IgD-negative memory B cell (primary cell): ENCODE measurements at regions not wholly inside any gene's neighbourhood (a gene's known extent, or its start where the extent isn't known, plus 50 kb on each side); places are given as distances from the start of the nearest gene placed in this dataset.

Experiments used
- H3K27ac Mint-ChIP-seq, 3 donors: one replicate each; pipeline ENCODE4 v1.8.0; 2020 to 2022; ENCODE audit warnings: mild to moderate bottlenecking in 3 of 3, mixed read lengths in 3 of 3, moderate library complexity in 1 of 3
- H3K27me3 Mint-ChIP-seq: one replicate; pipeline ENCODE4 v1.8.0; 2021; ENCODE audit warnings: mixed read lengths
- H3K36me3 Mint-ChIP-seq: one replicate; pipeline ENCODE4 v1.8.0; 2020; ENCODE audit warnings: mild to moderate bottlenecking, mixed read lengths
- H3K4me1 Mint-ChIP-seq, 3 donors: one replicate each; pipeline ENCODE4 v1.8.0; 2020 to 2022; ENCODE audit warnings: mixed read lengths in 3 of 3, mild to moderate bottlenecking in 1 of 3
- H3K4me3 Mint-ChIP-seq, 4 donors: one replicate each; pipeline ENCODE4 v1.8.0; 2020 to 2022; ENCODE audit warnings: mild to moderate bottlenecking in 4 of 4, mixed read lengths in 4 of 4, moderate library complexity in 3 of 4
- H3K9me3 Mint-ChIP-seq, 3 donors: one replicate each; pipeline ENCODE4 v1.8.0; 2020 to 2021; ENCODE audit warnings: mixed read lengths in 3 of 3, mild to moderate bottlenecking in 1 of 3

DNA sequence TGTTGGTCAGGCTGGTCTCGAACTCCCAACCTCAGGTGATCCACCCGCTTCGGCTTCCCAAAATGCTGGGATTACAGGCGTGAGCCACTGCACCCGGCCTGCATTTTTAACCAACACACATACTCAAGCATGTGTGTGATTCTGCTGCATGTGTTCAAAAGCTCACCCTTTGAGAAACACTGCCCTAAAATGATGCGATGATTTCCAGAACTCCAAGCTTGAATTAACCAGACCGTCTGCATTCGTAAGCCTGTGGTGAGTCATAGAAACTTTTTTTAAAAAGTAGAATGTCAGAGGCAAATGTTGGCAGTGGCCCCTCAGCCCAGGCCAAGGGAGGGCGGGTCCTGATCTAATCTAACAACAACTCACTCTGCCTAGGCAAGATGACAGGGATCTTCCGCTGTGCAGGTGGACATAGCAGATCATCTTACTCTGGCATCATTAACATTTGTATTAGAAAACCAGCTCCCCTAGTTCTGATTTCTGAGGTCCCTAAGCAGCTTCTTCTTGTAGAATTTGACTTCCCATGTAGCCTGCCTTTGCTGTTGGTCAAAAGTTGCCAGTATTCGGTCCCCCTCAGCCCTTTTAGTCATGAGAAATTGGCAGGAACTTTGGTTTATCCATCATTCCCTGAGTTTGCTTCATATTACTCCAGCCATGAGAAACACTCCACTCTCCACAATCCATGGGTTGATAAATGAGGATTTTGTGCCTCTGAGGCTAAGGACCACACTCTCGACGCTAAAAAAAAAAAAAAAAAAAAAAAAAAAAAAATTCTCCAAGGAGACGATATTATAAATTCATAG lies 190.4 kb downstream of the SKIDA1 start:
- Mint-ChIP-seq H3K27me3 (peaks cover 3% of the 10 kb centered on the region), H3K36me3 (no peaks in the 10 kb centered on the region), H3K9me3 (peaks cover 2 to 8% (median 3%) of the 10 kb centered on the region in 3 donors), H3K27ac (no peak overlapping the region), H3K4me3 (no peak overlapping the region), H3K4me1 (no peaks in the 10 kb centered on the region)

DNA sequence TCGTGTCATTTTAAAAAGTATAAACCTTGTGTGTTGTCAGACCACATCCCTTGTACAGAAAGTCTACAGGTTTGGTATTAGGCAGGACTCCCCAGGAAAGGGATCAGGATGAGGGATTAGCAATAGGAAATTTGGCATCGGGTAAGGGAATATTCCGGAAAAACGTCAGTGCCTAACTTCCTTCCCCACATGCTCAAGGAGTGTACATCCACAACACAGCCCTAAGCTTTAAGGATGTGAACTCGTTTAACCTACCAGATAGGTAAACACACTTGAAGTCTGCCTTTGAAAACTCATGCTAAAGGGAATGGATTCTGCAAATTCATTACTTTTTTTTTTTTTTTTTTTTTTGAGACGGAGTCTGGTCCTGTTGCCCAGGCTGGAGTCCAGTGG lies 194.9 kb downstream of the SKIDA1 start:
- H3K9me3 Mint-ChIP-seq = peaks cover 0 to 2% (median 2%) of the 10 kb centered on the region in 3 donors
- no peak overlapping the region for H3K4me3 Mint-ChIP-seq
- peaks cover 1% of the 10 kb centered on the region for H3K27me3 Mint-ChIP-seq
- no peak overlapping the region for H3K27ac Mint-ChIP-seq
- H3K36me3 Mint-ChIP-seq = no peaks in the 10 kb centered on the region
- no peaks in the 10 kb centered on the region for H3K4me1 Mint-ChIP-seq

DNA sequence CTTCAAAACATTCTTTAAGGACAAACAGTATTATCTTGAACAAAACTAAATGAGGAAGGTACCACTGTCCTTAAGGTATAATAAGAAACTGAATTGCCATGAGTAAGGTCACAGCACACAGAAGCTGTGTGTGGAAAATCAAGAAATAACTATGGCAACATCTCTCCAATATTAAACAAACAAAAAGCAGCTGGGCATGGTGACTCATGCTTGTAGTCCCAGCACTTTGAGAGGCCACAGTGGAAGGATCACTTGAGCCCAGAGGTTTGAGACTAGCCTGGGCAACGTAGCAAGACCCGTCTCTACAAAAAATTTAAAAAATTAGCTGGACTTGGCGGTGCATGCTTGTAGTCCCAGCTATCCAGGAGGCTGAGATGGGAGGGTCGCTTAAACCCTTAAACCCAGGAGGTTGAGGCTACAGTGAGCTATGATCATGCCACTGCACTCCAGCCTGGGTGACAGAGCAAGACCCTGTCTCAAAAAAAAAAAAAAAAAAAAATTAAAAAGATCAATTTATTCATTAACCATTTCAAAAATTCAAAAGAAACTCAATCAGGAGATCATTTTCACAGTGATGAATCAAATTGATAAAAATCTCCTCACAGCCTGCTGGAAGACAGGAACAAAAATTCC lies 195.4 kb downstream of the SKIDA1 start:
- Mint-ChIP-seq H3K27ac (no peak overlapping the region), H3K27me3 (peaks cover 1% of the 10 kb centered on the region), H3K4me3 (no peak overlapping the region), H3K36me3 (no peaks in the 10 kb centered on the region), H3K9me3 (peaks cover 0 to 2% (median 2%) of the 10 kb centered on the region in 3 donors), H3K4me1 (no peaks in the 10 kb centered on the region)

DNA sequence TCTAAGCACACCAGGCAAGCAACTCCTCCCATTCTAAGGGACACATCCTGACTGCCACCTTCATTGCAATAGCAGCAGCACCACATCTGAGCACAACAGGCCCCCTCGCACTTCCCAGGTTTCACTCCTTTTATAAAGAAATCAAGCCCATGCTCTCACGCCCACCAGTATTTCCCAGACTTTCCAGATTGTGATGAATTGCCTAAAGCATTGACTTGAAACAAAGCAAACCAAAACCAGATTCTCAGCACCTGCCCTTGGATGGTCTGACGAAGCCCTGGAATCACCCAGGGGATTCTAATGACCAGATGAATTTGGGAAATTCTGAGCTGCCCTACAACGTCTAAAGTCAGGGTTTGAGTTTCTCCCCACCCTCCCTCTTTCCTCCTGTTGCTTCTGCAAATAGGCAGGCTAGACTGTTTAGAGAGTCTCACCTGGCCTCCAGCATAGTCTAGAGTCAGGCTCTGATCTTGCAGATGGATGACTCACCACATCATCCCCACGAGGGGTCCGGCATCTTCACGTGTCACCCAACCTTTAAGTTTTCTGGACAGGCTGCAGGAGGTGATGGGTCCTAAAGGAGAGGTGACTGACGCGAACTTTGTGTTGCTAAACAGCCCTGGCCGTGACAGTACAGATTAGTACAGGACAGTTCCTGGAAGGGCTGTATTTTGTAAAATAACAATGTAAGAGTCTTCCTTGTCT lies 198.0 kb downstream of the SKIDA1 start:
- Mint-ChIP-seq H3K27ac (no peak overlapping the region), H3K4me3 (no peak overlapping the region), H3K4me1 (no peaks in the 10 kb centered on the region), H3K27me3 (no peaks in the 10 kb centered on the region), H3K36me3 (no peaks in the 10 kb centered on the region), H3K9me3 (peaks cover 0 to 1% (median 0%) of the 10 kb centered on the region in 3 donors)

DNA sequence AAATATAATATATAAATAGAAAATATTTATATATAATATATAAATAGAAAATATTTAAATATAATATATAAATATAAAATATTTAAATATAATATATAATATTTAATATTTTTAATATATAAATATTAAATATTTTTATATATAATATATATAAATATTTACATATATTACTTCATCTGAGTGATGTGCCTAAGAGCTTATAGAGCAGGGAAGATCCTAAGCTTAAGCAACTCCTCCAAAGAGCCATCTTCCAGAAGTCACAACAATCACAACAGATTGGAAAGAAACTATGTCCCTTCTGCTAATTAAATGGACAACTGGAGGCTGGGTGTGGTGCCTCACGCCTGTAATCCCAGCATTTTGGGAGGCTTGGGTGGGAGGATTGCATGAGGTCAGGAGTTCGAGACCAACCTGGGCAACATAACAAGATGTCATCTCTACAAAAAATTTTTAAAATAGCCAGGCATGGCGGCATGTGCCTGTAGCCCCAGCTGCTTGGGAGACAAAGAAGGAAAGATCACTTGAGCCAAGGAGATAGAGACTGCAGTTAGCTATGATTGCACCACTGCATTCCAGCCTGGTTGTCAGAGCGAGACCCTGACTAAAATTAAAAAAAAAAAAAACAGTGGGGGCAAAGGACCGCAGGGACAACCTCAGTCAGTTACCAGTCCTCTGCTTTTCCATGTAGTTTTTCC lies 198.7 kb downstream of the SKIDA1 start:
- H3K4me1 Mint-ChIP-seq = no peaks in the 10 kb centered on the region
- no peak overlapping the region for H3K4me3 Mint-ChIP-seq
- H3K27ac Mint-ChIP-seq = no peak overlapping the region
- H3K27me3 Mint-ChIP-seq = no peaks in the 10 kb centered on the region
- no peaks in the 10 kb centered on the region for H3K36me3 Mint-ChIP-seq
- no peaks in the 10 kb centered on the region for H3K9me3 Mint-ChIP-seq

DNA sequence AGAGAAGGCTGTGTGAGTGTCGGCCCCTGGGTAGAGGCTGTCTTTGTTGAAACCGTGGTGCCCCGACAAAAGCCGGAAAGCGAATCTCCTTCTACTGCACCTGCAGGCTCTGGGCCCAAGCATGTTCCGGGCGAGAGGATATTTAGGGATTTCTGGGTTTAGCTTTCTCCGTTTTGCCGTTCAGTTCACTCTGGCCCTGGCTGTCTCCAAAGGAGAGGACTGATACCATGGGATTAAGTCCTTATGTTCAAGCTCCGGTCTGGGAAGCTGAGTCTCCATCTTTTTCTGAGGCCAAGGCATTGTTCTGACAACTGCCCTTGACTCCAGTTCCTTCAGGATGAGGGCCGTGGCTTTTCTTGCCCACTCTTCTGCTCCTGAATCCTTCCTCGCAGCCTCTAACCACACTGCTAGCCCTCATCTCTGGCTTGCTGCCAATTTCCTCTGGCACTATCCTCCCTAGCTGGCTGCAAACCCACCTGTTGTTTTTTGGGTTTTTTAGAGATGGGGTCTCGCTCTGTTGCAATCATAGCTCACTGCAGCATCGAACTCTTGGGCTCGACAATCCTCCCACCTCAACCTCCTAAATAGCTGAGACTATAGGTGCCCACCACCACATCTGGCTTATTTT lies 206.8 kb downstream of the SKIDA1 start:
- Mint-ChIP-seq H3K4me3 (no peak overlapping the region), H3K9me3 (no peaks in the 10 kb centered on the region), H3K27ac (no peak overlapping the region), H3K27me3 (no peaks in the 10 kb centered on the region), H3K36me3 (peaks cover 1% of the 10 kb centered on the region), H3K4me1 (peaks cover 0 to 3% (median 0%) of the 10 kb centered on the region in 3 donors)

DNA sequence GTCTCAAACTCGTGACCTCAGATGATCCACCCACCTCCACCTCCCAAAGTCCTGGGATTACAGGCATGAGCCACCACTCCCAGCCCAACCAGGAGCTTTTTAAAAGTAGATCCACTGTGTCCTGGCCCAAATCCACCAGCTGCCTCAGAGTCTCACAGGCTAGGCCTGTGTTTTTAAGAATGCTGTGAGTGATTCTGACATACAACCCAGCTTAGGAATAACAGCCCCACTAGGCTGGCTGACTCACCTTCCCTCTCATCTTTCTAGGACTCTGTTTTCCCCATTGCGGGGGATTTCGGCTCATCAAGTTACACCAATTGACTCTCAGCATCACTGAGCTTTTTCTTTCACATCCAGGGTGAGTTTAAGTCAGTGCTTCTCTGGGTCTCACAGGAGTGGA lies 207.6 kb downstream of the SKIDA1 start:
- Mint-ChIP-seq H3K36me3 (peaks cover 1% of the 10 kb centered on the region), H3K27ac (no peak overlapping the region)

DNA sequence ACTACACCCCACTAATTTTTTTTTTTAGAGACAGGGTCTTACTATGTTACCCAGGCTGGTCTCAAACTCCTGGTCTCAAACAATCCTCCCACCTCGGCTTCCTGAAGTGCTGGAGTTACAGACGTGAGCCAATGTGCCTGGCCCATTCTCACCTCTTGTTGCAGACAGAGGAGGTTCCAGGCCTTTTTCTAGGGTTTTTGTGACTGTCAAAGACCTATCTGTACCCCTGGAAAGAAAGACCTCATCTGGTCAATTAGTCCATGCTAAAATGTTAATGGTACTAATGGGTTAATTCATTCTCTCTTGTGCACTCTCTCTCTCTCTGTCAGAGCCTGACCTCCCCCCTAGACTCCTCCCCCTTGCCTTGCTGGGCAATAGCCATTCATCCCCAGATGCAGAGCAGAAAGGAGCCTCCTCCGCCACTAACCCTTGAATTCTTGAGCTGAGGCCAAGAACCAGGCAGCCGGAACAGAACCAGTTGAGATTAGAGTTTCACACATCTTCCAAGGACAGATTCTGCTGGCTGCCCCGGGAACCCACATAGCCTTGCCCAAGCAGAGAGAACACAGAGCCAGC lies 209.7 kb downstream of the SKIDA1 start:
- no peaks in the 10 kb centered on the region for H3K27me3 Mint-ChIP-seq
- H3K27ac Mint-ChIP-seq = no peak overlapping the region
- H3K9me3 Mint-ChIP-seq = peaks cover 0 to 2% (median 0%) of the 10 kb centered on the region in 3 donors
- no peak overlapping the region for H3K4me3 Mint-ChIP-seq
- peaks cover 0 to 3% (median 0%) of the 10 kb centered on the region in 3 donors for H3K4me1 Mint-ChIP-seq
- peaks cover 1% of the 10 kb centered on the region for H3K36me3 Mint-ChIP-seq

More for the DNA sequence above, 207.6 kb downstream of the SKIDA1 start:
- peaks cover 0 to 3% (median 0%) of the 10 kb centered on the region in 3 donors for H3K4me1 Mint-ChIP-seq
- no peaks in the 10 kb centered on the region for H3K27me3 Mint-ChIP-seq
- H3K9me3 Mint-ChIP-seq = no peaks in the 10 kb centered on the region
- H3K4me3 Mint-ChIP-seq = no peak overlapping the region

DNA sequence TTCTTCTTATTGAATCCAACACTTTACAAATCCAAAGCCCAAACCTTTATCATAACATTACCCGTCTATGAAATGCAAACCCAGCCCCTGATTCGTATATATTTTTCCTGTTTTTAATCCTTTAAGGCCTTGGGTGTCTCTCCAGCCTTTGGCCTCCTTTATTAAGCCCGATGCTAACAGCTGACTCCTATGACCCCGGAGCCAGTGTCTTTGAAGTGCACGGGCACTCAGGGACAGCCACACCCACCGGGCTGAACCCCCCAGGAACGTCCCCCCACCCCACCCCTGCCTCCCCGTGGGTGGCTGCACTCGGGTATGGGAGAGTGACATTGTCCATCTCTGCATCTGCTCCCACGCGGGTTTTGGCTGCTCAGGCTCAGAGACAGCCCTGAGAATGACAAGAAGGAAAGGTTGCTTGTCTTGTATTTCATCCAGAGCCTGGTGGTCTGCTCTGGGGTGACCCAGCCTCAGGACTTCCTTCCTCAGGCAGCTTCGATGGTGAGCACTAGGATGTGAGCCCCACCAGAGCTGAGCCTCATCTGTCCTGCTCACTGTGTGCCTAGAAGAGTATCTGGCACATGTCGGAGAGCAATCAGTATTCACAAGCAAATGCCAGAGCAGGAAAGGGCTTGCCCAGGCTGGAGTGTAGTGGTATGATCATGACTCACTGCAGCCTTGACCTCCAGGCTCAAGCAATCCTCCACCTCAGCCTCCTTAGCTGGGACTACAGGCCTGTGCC lies 210.4 kb downstream of the SKIDA1 start:
- peaks cover 0 to 3% (median 0%) of the 10 kb centered on the region in 3 donors for H3K4me1 Mint-ChIP-seq
- H3K27ac Mint-ChIP-seq = no peak overlapping the region
- no peaks in the 10 kb centered on the region for H3K27me3 Mint-ChIP-seq
- no peak overlapping the region for H3K4me3 Mint-ChIP-seq
- H3K9me3 Mint-ChIP-seq = peaks cover 0 to 2% (median 2%) of the 10 kb centered on the region in 3 donors
- peaks cover 1% of the 10 kb centered on the region for H3K36me3 Mint-ChIP-seq

DNA sequence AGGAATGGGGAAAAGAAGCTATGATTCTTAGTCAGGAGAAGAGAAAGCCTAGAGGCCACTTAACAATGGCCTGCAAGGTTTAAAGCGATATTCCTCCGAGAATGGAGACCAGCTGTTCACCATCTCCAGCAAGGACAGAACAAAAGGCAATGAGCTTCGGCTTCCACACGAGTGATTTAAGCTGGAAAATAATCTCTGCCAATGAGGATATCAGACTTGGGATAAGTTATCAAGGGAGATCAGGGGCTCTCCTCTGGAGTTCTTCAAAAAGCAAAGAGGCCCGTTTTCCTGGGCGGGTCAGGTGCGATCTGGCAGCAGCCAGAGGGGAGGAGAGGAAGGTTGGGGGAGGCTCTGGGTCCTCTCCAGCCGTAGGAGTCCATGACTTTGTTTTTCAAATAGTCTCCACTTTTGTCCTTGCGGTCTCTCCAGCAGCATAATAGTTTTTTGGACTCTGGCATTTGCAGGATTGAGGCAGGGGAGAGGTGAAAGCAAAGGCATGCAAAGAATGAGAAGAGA lies 211.3 kb downstream of the SKIDA1 start:
- Mint-ChIP-seq H3K27me3 (no peaks in the 10 kb centered on the region), H3K36me3 (peaks cover 1% of the 10 kb centered on the region), H3K4me3 (no peak overlapping the region), H3K27ac (no peak overlapping the region), H3K9me3 (peaks cover 0 to 2% (median 2%) of the 10 kb centered on the region in 3 donors), H3K4me1 (peaks cover 0 to 3% (median 0%) of the 10 kb centered on the region in 3 donors)

DNA sequence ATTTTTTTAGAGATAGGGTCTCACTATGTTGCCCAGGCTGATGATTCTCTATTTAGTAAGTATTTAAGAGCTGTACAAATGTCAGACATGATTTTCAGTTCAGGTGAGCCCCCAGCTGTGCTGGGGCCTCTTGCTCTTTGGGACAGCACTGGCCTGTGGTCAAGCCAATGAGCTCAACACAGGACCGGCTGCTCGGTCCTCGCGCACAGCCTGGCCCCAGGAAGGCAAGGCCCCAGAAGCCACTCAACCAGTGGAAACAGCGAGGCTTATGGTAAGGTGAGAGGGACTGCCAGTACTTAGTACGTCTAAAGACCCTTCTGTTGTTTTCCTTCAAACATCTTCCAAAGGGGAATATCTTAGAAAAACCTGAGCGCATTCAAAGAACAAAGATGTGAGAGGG lies 211.8 kb downstream of the SKIDA1 start:
- Mint-ChIP-seq H3K27me3 (no peaks in the 10 kb centered on the region), H3K36me3 (peaks cover 1% of the 10 kb centered on the region), H3K4me3 (no peak overlapping the region), H3K9me3 (peaks cover 0 to 2% (median 2%) of the 10 kb centered on the region in 3 donors), H3K27ac (no peak overlapping the region), H3K4me1 (peaks cover 0 to 3% (median 0%) of the 10 kb centered on the region in 3 donors)

DNA sequence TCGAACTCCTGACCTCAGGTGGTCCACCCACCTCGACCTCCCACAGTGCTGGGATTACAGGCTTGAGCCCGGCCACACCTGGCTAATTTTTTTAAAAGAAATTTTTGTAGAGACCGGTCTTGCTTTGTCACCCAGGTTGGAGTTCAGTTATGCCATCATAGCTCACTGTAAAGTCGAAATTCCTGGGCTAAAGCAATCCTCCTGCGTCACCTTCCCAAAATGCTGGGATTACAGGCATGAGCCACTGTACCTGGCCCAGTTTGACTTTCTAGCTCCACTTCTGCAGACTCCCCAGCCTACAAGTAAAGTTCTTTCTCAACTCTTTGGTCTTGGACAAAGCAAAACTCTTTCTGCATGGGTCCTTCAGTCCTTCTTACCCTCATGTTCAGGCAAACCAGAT lies 214.1 kb downstream of the SKIDA1 start:
- Mint-ChIP-seq H3K4me1 (peaks cover 0 to 3% (median 0%) of the 10 kb centered on the region in 3 donors), H3K27me3 (no peaks in the 10 kb centered on the region), H3K27ac (no peak overlapping the region), H3K36me3 (peaks cover 1% of the 10 kb centered on the region), H3K4me3 (no peak overlapping the region), H3K9me3 (peaks cover 0 to 2% (median 2%) of the 10 kb centered on the region in 3 donors)

DNA sequence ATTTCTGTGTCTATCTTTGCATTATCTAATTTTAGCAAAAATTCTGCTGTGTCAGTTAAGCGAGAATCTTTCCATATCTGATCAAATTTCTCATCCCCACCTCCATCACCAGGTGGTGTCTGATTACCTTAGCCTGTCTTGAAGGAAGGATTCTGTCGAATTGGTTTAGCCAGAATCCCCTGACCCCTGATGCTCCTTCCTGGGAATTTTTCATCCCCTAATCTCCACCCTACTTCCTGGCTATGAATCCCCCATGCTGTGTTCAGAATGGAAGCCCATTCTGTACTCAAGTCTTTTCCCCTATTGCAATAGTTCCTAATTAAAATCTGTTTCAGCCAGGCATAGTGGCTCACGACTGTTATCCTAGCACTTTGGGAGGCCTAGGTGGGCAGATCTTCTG lies 216.1 kb downstream of the SKIDA1 start:
- H3K4me1 Mint-ChIP-seq = no peaks in the 10 kb centered on the region
- H3K27me3 Mint-ChIP-seq = no peaks in the 10 kb centered on the region
- H3K36me3 Mint-ChIP-seq = no peaks in the 10 kb centered on the region
- no peak overlapping the region for H3K4me3 Mint-ChIP-seq
- peaks cover 0 to 2% (median 2%) of the 10 kb centered on the region in 3 donors for H3K9me3 Mint-ChIP-seq
- no peak overlapping the region for H3K27ac Mint-ChIP-seq
